ENCODE measurements at regions not wholly inside any gene's neighbourhood (a gene's known extent, or its start where the extent isn't known, plus 50 kb on each side); places are given as distances from the start of the nearest gene placed in this dataset.
"Not testable (repeated sequence)": the region's sequence is repeated elsewhere in the genome, so short reads cannot be mapped to it uniquely, and the experiment has no call there.

DNA sequence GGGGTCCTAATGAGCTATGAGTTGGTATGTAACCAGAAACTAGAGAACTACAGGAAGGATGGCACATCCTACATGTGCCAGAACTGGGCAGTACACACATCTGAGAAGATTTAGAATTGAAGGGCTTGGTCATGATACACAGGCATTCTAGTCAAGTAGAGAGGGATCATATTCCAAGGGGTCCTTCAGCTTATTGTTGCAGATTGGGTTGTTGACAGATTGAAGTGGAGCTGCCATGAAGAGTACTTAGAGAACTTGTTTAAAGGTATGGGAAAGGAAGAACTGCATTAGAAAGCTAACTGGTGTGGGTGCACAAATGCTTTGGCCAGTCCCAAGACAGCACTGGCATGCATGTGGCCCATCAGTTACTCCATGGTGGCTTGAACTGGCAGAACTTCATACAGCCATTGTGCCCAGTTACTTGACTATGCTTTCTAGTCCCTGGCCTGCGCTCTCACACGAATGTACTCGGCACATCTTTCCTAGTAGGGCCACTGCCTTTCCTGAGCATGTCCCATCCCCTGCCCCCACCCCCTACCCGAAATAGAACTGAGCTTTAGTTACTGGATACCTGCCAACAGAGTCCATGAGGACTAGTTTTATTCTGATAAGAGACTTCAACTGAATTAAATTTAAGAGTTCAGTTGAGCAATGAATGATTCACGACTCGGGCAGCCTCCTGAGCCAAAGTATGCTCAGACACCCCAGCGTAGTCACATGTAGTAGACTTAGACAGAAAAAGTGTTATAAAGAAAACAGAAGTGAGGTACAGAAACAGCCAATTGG, 64.0 kb downstream of the CCNG2 start:
- DNase-seq (ENCODE audit: low read depth), result no peak

DNA sequence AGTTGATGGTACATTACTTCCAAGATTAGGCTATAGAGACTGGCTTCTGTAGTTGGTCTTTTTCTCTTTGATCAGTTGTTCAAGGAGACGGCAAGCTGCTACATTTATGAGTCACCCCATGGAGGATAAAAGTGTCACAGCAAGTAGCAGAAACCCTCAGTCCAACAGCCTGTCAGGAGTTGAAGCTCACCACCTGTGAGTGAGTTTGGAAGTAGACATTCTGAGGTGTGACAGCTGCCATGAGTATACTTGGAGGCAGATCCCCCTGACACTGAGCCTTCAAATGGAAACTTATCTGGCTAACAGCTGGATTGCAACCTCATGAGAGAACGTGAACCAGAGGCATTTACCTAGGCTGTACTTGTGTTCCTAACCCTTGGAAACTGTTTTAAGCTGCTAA, 68.0 kb downstream of the CCNG2 start:
- DNase-seq (ENCODE audit: low read depth), result no peak

DNA sequence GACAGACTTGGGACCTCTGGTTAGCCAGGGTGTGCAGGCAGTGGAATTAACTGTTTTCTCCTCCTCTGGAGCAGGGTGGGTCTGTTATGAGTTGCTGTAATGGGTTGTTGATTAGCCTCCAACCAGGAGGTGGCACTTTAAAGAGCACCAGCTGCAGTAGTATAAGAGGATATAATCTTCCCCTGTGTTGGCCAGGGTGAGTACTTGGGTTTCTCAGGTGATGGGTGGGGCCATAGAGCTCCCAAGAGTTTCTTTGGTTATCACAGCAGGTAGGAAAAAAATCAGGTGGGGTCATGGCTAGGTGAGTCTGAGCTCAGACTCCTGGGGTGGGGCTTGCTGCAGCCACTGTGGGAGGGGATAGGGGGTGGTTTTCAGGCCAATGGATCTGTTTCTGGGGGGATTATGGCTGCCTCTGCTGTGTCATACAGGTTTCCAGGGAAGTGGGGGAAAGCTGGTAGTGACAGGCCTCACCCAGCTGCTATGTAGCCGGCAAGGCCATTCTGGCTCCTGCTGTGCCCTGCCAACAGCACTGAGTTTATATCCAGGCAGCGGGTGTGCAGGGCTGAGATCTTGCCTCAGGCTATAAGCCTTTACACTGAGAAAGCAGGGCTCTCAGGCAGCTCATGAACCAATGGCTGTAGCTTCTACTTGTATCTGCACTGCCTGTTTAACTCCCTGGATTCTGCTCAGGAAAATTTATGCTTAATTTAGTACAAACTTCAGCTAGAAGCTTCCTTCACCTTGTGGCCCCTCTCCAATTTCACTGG, 70.1 kb downstream of the CCNG2 start:
- no peak for DNase-seq (ENCODE audit: low read depth)

DNA sequence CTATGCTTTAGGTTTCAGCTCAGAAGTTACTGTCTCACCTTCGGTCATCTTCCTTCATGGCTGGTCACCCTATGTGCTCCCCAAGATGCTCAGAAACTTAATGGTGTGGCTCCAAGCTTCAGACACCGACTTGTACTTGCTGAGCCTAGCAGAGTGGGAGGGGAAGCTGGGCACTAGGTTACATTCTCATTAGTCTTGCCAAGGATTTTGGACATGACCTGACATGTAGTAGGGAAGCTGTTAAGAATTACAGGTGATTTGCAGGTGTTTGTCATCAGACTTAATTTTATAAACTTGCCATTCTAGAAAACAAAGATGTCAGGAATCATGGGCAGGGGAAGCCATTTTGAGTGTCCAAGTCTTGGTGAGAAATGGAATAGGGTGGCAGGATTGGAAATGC, 72.4 kb downstream of the CCNG2 start:
- DNase-seq (ENCODE audit: low read depth), result no peak

DNA sequence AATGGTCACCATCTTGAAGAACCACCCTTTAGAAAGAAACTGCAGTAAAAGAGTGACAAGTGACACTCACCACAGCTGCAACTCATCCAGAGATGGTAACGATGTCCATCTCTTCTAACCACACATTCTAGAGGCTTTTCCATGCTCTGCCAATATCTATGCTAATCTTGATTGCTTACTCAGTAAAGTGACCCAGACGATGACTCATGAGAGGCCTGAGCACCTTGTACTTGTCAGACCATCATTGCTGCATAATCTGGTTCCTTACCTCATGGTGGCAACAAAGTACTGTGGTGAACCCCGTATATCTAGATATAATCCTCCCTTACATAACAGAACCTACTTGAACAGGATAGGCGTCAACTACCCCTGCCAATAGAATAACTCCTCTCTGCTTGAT, 75.6 kb downstream of the CCNG2 start:
- no peak for DNase-seq (ENCODE audit: low read depth)

DNA sequence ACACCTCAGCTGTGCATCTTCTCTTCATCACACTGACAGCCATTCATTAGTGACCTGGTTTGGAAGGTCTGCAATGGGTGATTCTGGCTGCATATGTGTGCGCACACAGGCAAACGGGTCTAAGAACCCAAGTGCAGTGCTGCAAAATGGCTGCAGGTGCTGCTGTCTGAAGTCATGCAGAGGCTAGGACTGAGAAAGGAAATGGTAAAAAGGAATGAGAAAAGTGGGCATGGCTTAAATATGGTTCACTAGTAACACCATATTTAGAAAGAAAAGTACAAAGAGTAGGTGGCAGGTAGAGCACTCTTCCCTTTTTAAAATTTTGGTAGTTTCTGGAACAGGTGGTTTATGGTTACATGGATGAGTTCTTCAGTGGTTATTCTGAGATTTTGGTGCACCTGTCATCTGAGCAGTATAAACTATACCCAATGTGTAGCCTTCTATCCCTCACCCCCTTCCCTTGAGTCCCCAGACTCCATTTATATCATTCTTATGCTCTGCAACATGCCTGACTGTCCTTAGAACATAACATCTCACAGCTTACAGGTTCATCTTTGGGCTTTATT, 78.4 kb downstream of the CCNG2 start:
- no peak for DNase-seq (ENCODE audit: low read depth)

DNA sequence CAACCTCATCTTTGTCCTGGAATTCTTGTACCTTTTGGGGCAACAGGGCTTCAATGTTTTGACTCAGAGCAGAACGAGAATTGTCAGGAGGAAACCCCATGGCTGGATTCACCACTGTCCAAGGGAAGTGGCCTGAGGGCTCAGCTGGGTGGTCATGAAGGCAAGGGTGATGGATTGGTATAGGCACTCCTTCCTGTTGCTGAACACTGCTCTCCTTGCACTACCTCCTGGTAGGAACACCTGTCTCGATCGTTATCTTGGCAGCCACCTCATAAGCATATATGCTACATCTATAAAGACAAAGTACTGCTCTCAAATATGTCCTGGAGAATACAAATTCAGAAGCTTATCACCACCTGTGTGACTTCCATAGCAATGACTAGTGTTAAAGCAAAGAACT, 79.8 kb downstream of the CCNG2 start:
- DNase-seq (ENCODE audit: low read depth), result no peak

DNA sequence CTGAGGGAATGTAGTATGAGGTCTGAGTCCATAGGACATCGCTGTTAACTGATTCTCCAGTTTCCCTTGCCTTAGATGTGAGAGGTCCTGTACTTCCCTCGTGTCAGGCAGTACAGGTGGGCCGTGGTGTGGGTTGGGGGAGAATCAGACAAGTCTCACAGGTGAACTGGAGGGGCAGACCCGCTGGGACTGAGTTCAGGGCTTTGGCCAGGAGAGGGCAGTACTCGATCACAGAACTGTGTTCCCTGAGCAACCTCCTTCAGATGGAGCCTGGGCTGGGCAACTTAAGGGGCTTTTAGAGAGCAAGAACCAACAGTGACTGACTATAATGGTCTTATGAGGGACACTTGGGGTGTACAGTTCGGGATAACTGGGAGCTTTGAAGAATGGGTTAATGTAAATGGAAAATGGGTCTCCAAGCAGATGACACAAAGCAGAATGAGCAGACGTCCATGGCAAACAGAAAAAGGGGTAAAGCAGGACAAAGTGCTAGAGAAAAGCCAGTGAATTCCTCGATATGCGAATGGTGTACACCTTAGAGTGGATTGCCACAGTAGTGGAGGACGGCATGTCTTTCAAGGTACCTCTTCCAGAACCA, 83.6 kb downstream of the CCNG2 start:
- no peak for DNase-seq (ENCODE audit: low read depth)

DNA sequence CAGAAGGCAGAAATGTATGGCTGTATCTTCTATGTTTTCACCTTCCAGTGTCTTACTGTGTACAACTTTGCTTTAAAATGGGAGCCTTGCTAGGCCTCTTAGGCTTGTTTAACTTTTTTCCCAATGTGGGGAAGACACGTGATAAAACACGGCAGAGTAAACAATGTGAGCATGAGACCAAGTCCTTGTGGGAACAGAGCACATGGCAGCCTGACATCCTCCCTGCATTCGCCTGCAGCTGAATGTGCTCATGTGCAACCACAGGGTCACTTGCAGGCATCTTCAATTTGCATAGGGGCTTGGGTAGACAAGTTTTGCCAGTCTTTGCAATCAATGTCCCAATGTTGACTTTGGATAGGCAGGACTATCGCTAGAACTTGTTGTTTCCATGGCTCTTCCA, 91.8 kb downstream of the CCNG2 start:
- DNase-seq (ENCODE audit: low read depth), result no peak

DNA sequence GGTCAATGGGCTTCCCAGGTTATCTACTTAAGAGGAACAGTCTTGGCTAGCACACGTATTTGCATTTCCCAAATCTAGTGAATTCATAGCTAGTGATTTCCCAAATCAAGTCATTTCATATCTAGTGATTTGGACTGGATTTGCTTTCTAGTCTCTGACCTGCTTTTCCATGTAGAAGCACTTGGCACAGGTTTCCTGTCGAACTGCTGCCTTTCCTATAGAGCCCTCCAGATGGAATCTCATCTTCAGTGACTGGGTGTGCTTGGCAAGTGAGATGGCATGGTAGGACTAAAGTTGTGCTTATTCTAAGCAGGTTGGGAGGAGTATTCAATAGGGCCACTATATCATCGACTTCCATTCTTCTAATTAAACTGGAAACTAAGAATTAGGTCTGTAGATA, 94.7 kb downstream of the CCNG2 start:
- DNase-seq (ENCODE audit: low read depth), result no peak

DNA sequence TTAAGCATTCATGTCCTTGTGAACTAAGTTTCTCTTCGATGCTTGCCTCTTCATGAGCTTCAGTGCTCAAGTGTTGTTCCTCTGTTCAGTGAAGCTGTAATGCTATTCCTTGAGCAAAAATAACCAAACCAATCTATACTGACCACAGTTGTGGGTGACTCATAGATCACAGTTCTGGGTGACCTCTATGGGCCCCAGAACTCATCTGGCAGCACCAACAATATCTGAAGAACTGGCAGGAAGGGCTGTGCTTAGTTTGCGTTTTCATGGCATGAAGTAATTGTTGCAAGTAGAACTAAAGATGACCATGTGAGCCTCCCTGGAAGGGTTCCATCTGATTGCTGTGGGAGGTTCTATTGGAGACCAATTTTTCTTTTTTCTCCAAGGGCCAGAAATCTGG, 106.2 kb downstream of the CCNG2 start:
- DNase-seq (ENCODE audit: low read depth), result no peak

DNA sequence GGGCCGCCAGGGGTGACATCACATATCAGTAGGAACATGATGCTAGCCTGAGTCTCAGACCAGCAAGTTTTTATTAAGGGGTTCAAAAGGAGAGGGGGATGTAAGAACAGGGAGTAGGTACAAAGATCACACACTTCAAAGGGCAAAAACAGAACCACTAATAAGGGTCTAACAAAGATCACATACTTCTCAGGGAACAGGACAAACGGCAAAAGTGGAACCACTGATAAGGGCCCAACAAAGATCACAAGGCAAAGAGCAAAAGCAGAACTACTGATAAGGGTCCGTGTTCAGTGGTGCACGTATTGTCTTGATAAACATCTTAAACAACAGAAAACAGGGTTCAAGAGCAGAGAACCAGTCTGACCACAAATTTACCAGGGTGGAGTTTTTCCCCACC, 107.0 kb downstream of the CCNG2 start:
- DNase-seq (ENCODE audit: low read depth), result peak; percentile 62

DNA sequence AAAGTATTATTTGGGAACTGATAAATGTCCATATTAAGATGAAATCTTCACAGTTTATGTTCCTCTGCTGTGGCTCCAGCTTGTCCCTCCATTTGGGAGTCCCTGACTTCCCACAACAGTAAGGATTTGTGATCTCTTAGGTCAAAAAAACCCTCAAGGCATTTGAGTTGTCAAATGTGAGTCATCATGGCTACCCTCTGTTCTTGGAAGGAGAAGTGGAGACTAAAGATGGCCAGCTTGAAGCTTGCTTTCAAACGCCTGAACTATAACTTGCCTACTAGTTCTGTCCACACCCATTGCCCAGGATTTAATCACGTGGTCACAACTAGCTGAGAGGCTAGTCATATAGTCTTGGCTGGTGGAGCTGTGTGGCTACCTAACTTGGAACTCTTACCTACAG, 107.8 kb downstream of the CCNG2 start:
- no peak for DNase-seq (ENCODE audit: low read depth)

DNA sequence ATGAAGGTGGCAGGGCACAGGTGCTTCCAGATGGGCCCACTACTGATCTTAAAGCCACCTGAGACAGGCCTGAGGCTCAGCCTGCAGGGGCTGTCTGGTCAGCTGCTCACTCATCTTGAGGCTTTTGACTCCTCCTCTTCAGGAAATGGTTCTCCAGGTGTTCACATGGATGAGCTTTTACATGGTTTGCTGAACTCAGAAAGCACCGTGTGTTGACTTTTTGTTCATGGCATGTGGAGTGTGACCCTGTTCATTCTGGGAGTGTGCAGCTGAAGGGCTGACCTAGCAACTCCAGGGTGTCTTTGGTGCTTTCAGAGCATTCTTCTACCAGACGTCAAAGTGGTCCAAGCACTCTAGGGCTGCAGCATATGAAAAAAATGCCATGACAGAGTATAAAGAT, 111.1 kb downstream of the CCNG2 start:
- no peak for DNase-seq (ENCODE audit: low read depth)

DNA sequence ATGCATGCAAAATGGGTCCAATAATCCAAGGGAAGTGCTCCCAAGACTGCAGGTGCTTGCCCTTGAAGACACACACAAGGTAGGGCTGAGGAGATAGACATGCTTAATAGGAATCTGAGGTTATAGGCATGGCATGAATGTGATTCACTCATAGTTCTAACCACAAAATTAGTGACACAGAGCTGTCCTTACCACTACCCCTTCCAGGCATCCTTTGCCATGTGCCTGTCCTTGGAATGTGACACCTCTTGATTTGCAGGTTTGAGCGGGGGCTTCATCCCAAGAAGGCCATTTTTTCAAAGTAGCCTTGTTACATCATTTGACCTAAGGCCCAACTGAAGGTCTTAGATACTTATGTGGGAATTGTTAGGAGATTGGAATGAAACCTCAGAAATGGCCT, 112.5 kb downstream of the CCNG2 start:
- no peak for DNase-seq (ENCODE audit: low read depth)

DNA sequence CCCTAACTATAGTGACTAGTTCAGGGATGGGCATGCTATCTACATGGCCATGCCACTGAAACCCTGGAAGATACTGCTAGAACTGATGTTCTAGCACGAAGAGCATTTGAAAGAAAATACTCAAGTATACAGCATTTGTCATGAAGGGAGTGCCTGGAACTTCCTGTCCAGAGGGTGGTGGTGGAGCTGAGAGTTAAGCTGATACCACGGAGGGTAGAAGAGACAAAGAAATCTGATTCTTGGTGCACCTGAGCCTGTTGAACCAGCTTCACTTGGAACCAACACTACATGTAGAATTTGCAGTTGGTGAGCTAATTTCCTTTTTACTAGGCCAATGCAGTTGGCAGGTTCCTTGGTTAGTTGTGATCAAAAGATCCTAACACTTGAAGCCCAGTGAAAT, 116.4 kb downstream of the CCNG2 start:
- no peak for DNase-seq (ENCODE audit: low read depth)

DNA sequence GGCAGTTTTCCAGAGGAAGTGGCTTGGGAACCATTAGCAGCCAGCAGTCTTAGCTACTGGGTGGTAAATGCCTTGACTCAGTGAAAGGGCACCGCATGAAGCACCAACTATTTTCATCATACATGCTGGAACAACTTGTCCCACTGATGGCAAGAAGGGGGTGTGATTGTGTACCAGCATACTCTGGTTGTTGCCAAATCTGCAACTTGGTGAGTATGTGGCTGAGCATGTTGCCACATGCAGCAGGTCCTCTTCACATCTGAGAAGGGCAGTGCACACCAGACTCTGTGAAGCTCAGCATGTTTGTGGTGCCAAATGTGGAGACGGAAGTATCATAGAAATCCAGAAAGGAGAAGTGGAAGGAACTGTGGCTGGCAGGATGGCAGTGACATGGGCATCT, 122.1 kb downstream of the CCNG2 start:
- DNase-seq (ENCODE audit: low read depth), result not testable (repeated sequence)

DNA sequence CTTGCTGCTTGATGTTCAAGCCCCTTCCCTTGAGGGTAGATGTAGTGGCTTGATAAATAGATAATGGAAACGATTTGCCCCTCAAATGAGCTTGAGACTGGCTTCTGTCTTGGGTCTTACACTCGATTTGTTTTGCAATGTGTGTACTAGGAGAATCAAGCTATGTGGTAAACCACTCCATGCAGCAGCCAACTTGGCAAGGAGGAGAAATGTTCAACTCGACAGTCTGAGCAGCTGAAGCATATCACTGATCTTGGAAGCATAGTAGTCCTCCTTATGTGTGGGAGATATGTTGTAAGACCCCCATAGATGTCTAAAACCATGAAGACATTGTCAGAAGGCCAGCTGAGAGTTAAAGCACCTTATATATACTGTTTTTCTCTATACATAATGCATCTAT, 125.3 kb downstream of the CCNG2 start:
- DNase-seq (ENCODE audit: low read depth), result no peak

DNA sequence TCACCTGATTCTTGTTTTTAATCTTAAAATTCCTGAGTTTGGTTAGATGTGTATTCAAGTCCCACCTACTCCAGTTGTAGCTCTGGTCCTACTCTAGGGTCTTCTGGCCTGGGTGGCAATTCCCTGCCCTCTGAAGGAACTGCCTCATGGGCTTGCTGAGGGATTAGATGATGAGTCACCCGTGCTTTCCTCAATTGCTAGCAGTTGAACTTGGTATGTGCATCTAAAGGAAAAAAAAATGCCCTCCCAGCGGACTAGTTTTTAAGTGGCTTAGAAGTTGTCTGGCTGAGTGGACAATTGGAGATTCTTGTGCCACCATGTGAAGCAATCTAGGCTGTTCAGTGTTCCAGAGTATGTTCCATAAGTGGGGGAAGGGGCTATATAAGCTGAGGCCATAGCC, 127.0 kb downstream of the CCNG2 start:
- no peak for DNase-seq (ENCODE audit: low read depth)

DNA sequence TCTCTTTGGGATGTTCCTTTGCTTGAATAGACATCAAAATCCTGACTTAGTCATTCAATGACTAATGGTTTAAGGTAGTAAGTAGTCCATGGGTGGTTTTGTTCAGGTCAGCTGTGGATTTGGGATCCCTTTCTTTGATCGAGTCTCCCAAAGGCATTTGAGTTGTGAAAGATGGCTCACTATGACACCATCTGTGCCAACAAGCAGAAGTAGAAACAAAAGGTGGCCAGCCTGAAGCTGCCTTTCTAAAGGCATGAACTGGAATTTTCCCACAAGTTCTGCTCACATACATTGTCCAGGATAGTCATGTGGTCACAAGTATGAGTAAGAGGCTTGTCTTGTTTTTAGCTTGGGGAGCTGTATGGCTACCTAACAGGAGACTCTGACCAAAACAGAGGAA, 129.9 kb downstream of the CCNG2 start:
- DNase-seq (ENCODE audit: low read depth), result no peak

DNA sequence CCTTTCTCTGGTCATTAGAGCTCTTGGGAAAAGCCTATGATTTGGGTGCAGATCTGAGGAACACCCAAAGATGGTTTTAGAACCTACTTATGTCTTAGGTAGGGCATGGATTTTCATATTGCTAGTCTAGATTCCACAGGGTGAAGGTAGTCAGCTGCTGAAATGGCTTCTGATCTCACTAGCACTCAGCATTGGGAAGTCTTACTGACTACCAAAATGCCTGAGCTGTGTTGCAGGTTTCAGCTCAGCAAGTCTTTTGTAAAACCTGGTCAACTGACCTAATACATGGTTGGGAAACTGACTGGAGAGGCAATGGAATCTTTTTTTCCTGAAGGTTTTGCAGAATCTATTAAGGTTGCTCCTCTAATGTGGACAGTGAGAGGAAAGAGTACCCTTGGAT, 136.4 kb downstream of the CCNG2 start:
- DNase-seq (ENCODE audit: low read depth), result no peak

DNA sequence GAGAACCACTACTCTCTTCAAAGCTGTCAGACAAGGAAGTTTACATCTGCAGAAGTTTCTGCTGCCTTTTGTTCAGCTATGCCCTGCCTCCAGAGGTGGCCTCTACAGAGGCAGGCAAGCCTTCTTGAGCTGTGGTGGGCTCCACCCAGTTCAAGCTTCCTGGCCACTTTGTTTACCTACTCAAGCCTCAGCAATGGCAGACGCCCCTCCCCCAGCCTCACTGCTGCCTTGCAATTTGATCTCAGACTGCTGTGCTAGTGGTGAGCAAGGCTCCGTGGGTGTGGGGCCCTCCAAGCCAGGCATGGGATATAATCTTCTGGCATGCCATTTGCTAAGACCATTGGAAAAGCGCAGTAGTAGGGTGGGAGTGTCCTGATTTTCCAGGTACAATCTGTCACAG, 144.0 kb downstream of the CCNG2 start:
- not testable (repeated sequence) for DNase-seq (ENCODE audit: low read depth)

DNA sequence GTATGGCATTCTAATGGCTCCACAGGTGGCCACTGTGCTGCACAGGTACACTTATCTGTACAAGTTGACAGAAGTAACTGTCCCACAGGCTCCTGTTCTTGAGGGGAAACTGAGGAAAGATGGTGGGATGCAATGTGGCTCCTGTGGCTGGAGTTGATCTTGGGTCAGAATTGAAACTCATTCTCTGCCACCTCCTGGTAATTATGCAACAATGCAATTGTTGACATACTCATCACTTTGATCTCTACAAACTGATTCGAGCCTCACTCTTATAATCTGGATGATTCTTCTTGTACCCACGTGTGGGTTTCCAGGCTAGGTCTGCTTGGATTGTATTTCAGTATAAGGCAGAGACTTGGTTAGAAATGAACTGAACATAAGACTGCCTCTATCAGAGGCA, 148.8 kb downstream of the CCNG2 start:
- DNase-seq (ENCODE audit: low read depth), result no peak

Measured in CMK (cell line).